Medulla oblongata (tissue), 1 donor: ENCODE measurements at regions not wholly inside any gene's neighbourhood (a gene's known extent, or its start where the extent isn't known, plus 50 kb on each side); places are given as distances from the start of the nearest gene placed in this dataset.
A peak's percentile ranks its signal among the peaks of the same experiment; 100 is the strongest.

ENCODE experiments used
- DNase-seq: peaks from one replicate; pipeline ENCODE4 v3.0.0-alpha.2; 2015; ENCODE audit errors: extremely low spot score

GRCh38 chrY:8994001-8994400 is 343.3 kb upstream of the TSPY4 start:
- peak; percentile 37 for DNase-seq

GRCh38 chrY:9001231-9001630 is 336.0 kb upstream of the TSPY4 start:
- DNase-seq, result no peak

- DNase-seq, result no peak
Observed at GRCh38 chrY:9003739-9004138, 333.5 kb upstream of the TSPY4 start.

GRCh38 chrY:9008648-9009047 is 328.6 kb upstream of the TSPY4 start:
- no peak for DNase-seq

DNA sequence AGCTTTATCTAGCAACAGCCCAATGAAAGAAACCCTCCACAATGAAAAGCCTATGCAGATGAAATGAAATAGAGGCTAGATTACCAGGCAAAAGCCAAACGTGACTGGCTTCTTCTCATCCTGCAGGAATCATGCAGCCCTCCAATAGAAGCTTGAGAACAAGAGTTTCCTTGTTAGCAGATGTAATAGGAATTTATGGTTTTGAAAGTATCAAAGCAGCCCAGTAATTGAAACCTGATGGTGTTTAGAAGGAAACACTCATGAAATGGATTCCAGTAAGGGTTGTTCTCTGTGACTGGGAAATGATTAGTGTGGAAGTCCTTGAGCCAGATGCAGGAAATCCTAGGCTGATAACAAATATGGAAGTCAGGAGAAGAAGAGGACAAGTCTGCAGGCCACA is 320.3 kb upstream of the TSPY4 start:
- no peak for DNase-seq

DNA sequence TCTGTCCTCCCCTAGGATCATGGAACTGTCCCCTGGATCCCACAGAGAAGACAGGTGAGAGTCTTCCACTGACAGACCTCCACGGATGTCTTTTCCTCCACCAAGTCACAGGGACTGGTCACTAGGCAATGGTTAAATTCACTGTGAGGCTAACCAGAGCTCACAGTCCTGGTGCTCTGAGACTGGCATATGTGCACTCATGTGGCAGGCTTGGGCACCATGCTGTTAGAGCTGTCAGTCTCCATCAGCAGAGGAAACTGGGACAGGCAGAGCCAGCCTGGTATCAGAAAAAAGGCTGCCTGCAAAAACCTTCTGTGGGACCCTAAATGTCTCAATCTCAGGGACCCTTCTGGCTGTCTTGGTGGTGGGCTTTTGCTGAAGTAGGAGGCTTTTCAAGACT is 318.9 kb upstream of the TSPY4 start:
- no peak for DNase-seq

DNA sequence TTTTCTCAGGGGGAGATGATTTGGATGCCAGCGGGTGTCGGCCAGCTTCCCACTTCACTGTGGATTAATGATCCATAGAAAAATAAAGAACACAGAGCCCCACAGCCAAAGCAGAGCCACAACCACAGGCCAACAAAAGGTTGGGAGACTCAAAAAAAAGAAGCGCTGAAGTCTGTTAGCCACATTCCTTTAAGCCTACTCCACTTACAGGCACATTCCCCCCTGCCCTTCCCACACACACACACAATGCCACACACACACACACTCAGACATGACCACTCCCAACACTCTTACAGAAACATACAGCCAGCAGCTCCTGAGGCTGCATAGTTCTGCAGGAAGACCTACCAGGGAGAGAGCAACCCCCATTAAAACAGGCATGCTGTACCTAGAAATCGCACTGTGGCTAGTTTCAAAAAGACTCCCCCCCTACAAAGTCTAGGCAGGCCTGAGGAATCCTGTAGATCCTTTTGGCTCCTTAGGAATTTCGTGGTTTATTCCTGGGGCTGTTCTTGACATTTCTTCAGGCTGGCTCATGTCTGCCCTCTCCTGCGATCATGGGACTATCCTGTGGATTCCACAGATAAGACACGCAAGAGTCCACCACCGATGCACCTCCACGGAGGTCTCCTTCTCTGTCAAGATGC is 309.4 kb upstream of the TSPY4 start:
- no peak for DNase-seq

DNA sequence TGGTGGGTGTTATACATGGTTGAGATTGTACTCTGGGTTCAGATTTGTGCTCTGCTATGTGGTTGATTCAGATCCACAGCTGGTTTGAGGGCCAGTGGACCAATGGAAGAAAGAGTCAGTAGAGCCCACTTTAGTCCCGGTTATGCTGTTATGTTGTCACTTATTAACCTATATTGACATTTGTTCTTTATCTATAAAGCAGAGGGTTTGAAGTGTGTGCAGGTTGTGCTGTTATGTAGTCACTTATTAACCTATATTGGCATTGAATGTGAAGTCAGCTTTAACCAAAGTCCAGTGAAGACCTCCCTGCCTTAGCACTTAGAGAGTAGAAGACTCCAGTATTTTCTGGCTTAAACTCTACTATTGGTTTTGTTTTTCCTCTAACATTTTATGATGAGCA is 307.3 kb upstream of the TSPY4 start:
- DNase-seq, result no peak

DNA sequence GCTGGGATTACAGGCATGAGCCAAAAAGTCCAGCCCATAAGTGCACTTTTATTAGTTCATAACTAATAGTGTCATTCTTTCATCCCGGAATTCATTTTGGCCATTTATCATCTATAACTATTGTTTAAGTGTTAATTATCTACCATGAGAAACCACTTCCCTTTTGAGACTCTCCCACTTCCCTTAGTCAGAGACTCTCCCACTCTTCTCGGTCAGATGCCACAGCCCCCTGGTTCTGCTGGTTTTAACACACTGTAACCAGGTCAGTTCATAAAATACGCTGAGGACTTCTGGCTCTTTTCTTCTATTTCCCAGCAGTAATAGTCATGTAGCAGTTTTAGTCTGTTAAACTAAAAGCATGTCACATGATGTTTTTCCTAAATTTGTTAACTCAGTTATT is 303.0 kb upstream of the TSPY4 start:
- DNase-seq, result no peak

GRCh38 chrY:9035246-9035645 is 302.0 kb upstream of the TSPY4 start:
- no peak for DNase-seq

- no peak for DNase-seq
Observed at GRCh38 chrY:9041474-9041873, 295.8 kb upstream of the TSPY4 start.
